Brain microvascular endothelial cell (primary cell): ENCODE measurements at regions not wholly inside any gene's neighbourhood (a gene's known extent, or its start where the extent isn't known, plus 50 kb on each side); places are given as distances from the start of the nearest gene placed in this dataset.
"Not testable (repeated sequence)": the region's sequence is repeated elsewhere in the genome, so short reads cannot be mapped to it uniquely, and the experiment has no call there.

Source experiments
- DNase-seq: peaks from one replicate; pipeline ENCODE4 v3.0.0-alpha.2; 2020
- H3K27ac ChIP-seq: fragments of 250-450 bp; sonication (Bioruptor Pico); 2 replicates; pipeline ENCODE4 v1.5.1; 2020; ENCODE audit warnings: mild to moderate bottlenecking, moderate library complexity
- H3K27me3 ChIP-seq: fragments of 250-450 bp; sonication (Bioruptor Pico); replicated peaks from 2 replicates; pipeline ENCODE4 v1.5.1; 2020; ENCODE audit warnings: mild to moderate bottlenecking
- H3K36me3 ChIP-seq: fragments of 250-450 bp; sonication (Bioruptor Pico); replicated peaks from 2 replicates; pipeline ENCODE4 v1.5.1; 2020; ENCODE audit warnings: mild to moderate bottlenecking
- H3K4me3 ChIP-seq: 2 replicates; pipeline ENCODE4 v1.5.1; 2011; ENCODE audit warnings: low read depth, mild to moderate bottlenecking, control low read depth, low read length, moderate library complexity
- in situ Hi-C: cut with HindIII; loops from 2 replicates; pipeline ENCODE4 v1.10.0; 2017; ENCODE audit warnings: low sequenced_read_pairs, low pct_ligation_motif_present
- TF ChIP-seq, protein P1 (sequence below): IDR thresholded peaks from 2 replicates; pipeline ENCODE4 v1.5.1; 2011; ENCODE audit warnings: low read depth, mild to moderate bottlenecking, moderate library complexity, low read length, control low read depth, inconsistent platforms; ENCODE audit errors: missing control alignments

DNA sequence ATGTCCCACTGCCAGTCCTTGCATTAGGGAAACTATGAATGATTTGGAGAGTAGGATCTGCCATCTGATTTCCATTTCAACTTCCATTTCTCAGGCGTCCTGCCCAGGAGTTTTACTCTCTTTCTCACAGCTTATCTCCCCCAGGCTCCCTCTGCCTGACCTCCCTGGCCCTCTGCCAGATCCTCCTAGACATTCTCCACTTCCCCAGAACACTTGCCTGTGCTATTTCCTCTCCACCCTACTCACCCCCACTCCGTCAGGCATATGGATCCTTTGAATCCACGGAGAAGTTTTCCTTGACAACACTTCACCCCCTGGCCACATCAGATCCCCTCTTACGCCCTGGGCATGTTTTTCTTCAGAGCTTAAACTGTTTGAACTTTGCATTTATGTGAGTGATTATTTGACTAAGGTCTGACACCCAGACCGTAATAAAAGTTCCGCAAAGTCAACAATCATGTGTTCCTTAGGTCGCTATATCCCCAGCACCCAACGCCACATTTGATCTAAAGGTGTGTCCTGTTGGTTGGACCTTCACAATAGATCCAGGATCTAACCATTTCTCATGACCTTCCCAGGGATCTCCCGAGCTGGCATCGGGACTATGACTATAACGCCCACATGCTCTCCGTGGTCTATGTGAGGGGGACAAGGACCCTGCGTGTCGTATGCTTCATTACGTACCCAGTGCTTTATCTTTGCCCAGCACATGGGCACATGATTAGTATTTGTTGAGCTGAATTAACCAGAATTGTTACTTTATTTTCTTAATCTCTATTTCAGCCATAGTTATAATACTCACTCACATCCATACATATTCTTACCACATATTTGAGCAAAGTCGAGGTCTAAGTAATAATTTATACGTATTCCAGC, 255.8 kb upstream of the FOXN3 start:
- no peak overlapping the region for H3K4me3 ChIP-seq
- TF ChIP-seq, protein P1, sequence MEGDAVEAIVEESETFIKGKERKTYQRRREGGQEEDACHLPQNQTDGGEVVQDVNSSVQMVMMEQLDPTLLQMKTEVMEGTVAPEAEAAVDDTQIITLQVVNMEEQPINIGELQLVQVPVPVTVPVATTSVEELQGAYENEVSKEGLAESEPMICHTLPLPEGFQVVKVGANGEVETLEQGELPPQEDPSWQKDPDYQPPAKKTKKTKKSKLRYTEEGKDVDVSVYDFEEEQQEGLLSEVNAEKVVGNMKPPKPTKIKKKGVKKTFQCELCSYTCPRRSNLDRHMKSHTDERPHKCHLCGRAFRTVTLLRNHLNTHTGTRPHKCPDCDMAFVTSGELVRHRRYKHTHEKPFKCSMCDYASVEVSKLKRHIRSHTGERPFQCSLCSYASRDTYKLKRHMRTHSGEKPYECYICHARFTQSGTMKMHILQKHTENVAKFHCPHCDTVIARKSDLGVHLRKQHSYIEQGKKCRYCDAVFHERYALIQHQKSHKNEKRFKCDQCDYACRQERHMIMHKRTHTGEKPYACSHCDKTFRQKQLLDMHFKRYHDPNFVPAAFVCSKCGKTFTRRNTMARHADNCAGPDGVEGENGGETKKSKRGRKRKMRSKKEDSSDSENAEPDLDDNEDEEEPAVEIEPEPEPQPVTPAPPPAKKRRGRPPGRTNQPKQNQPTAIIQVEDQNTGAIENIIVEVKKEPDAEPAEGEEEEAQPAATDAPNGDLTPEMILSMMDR, result no peak
- in situ Hi-C loops, result no loop called here
- peak; percentile 17 for DNase-seq
- H3K27me3 ChIP-seq, result no peaks in the 10 kb centered on the region
- no peaks in the 10 kb centered on the region for H3K36me3 ChIP-seq
- H3K27ac ChIP-seq, result no peak overlapping the region

DNA sequence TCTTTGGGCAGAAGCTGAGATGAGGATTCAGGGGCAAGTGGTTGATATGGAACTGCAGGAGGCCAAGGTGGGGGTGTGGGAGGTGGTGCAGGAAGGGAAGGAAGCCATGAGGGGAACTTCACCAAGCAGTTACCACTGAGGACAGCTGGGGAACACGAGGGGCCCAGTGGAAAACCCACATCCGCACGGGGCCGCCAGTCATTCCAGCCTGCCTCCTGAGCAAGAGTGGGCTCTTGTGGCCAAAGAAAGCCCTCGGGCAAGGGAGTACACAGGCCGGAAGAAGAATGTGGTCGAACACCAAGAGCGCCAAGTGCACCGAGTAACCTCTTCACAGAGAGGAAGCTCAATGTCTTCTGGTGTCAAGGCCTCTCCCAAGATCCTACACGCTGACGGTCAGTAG, 252.2 kb upstream of the FOXN3 start:
- Histone ChIP-seq H3K36me3 (no peaks in the 10 kb centered on the region), H3K4me3 (no peak overlapping the region), H3K27me3 (no peaks in the 10 kb centered on the region), H3K27ac (no peak overlapping the region)
- DNase-seq, result no peak
- TF ChIP-seq, protein P1, result no peak
- in situ Hi-C loops, result no loop called here

DNA sequence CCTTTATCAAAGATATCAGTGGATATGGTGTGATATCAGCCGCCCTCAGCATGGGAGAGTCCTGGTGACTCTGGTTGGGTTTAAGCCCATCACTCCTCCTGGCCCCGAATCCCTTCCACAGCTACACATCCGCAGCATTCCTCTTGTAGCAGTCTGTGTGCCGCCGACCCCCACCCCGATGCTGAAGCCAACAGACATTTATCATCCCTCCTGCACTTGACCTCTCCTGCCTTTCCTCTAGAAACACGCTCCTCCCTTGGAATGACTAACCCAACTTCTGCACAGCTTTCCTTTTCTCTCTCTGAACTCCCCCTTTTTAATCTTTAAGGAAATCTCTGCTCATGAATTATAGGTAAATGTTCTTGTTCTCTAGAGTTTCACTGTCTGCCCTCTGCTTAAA, 250.9 kb upstream of the FOXN3 start:
- Histone ChIP-seq H3K4me3 (no peak overlapping the region), H3K27me3 (no peaks in the 10 kb centered on the region), H3K27ac (no peak overlapping the region), H3K36me3 (no peaks in the 10 kb centered on the region)
- in situ Hi-C loops, result no loop called here
- TF ChIP-seq, protein P1, result no peak
- DNase-seq, result peak; percentile 7

DNA sequence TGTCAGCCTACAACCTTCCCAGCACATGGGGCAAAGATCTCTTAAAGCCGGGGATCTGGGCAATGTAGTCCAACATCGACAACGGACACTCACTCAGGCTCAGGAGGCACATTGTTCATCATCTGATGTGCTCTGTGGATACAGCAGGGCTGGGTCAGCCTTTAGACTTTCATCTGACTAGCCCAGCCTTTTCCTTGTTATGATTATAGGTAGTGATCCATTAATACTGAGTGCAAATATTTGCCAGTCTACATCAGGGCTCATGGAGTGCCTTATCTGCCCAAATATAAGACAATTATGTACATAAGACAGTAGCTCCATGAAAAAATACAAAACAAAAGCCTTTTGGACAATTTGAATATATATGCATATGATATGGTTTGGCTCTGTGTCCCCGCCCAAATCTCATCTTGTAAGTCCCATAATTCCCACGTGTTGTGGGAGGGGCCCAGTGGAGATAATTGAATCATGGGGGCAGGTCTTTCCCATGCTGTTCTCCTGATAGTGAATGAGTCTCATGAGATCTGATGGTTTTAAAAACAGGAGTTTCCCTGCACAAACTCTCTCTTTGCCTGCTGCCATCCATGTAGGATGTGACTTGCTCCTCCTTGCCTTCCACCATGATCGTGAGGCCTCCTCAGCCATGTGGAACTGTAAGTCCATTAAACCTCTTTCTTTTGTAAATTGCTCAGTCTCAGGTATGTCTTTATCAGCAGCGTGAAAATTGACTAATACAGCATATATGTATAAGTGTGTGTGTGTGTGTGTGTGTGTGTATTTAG, 248.5 kb upstream of the FOXN3 start:
- H3K4me3 ChIP-seq, H3K36me3 ChIP-seq, H3K27ac ChIP-seq, H3K27me3 ChIP-seq, in situ Hi-C loops, DNase-seq: not testable (repeated sequence)

DNA sequence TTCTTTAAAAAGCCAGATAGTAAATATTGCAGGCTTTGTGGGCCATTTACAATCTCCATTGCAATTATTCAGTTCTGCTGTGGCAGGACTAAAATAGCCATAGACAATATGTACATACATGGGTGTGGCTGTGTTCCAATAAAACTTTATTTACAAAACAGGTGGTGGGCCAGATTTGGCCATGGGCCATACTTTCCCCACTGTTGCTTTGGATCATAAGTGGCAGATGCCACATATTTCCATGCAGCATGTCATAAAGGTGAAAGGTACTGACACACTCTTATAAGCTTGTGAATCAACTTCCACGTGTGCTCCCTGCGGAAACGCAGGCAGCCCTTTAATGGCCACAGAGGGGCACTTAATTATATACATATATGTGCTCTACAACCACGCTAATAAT, 244.4 kb upstream of the FOXN3 start:
- no peak overlapping the region for H3K27ac ChIP-seq
- DNase-seq, result no peak
- TF ChIP-seq, protein P1, result no peak
- H3K36me3 ChIP-seq, result no peaks in the 10 kb centered on the region
- H3K4me3 ChIP-seq, result no peak overlapping the region
- in situ Hi-C loops, result no loop called here
- H3K27me3 ChIP-seq, result no peaks in the 10 kb centered on the region

DNA sequence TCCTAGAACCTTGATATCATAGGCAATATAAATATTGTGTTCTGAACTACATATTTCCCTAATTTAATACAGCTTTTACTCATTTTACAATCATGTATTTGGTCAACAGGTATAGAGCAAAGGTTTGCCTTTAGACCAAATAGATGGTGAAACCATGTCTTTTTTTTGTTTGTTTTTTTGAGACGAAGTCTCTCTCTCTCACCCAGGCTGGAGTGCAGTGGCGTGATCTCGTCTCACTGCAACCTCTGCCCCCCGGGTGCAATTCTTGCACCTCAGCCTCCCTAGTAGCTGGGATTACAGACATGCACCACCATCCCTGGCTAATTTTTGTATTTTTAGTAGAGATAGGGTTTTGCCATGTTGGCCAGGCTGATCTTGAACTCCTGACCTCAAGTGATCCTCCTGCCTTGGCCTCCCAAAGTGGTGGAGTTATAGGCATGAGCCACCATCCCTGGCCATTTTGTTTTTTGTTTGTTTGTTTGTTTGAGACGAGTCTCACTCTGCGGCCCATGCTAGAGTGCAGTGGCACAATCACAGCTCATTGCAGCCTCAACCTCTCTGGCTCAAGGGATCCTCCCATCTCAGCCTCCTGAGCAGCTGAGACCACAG, 243.7 kb upstream of the FOXN3 start:
- not testable (repeated sequence) for DNase-seq

More for the DNA sequence above, 243.7 kb upstream of the FOXN3 start:
- H3K27me3 ChIP-seq, H3K4me3 ChIP-seq, H3K36me3 ChIP-seq, H3K27ac ChIP-seq, in situ Hi-C loops: not testable (repeated sequence)
